ENCODE measurements at regions not wholly inside any gene's neighbourhood (a gene's known extent, or its start where the extent isn't known, plus 50 kb on each side); places are given as distances from the start of the nearest gene placed in this dataset.

DNA sequence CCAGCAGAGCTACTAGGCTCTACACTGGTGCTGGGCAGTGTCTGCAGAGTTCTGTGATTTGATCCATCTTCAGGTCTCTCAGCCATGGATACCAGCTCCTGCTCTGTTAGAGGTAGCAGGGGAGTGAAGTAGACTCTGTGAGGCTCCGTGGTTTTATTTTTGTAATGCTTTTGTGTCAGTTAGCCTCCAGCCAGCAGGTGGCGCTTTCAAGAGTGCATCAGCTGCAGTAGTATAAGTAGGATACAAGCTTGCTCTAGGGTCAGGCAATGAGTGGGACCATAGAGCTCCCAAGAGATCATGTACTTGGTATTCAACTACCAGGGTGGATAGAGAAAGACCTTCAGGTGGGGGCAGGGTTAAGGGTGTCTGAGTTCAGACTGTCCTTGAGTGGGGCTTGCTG lies 362.5 kb upstream of the TRAM1L1 start:
- TF ChIP-seq CTCF (IDR thresholded peaks at IDR 0.05; ENCODE audit: extremely low read depth in 1 of 2, insufficient read depth in 1 of 2, low read depth in 1 of 2, low read length in 2 of 2) (peak; percentile 7 to 8), MYC (IDR thresholded peaks at IDR 0.05; ENCODE audit: low read depth, low read length) (no peak), POLR2A (IDR thresholded peaks at IDR 0.05; ENCODE audit: low read depth, low read length) (no peak), POLR2AphosphoS5 (IDR thresholded peaks at IDR 0.05; ENCODE audit: insufficient read depth, low read depth, low read length) (no peak), JUN (IDR thresholded peaks at IDR 0.05; ENCODE audit: borderline replicate concordance, insufficient read depth, insufficient read length, low read depth) (no peak), EZH2 (IDR thresholded peaks at IDR 0.05; ENCODE audit: borderline replicate concordance, low read depth, low read length, severe bottlenecking) (no peak), GATA2 (IDR thresholded peaks at IDR 0.05; ENCODE audit: insufficient read depth, insufficient read length, low read depth, low read length) (no peak), FOS (IDR thresholded peaks at IDR 0.05; ENCODE audit: borderline replicate concordance, insufficient read depth, low read length) (no peak)
